AG09309 (cell line): ENCODE measurements at regions not wholly inside any gene's neighbourhood (a gene's known extent, or its start where the extent isn't known, plus 50 kb on each side); places are given as distances from the start of the nearest gene placed in this dataset.

Experiments
- DNase-seq: peaks from one replicate; pipeline ENCODE4 v3.0.0-alpha.2; 2010; ENCODE audit warnings: low read depth
- H3K4me3 ChIP-seq: 2 replicates; pipeline ENCODE4 v1.5.1; 2011; ENCODE audit warnings: mild to moderate bottlenecking, low read depth, low read length, moderate library complexity; ENCODE audit not compliant: control insufficient read depth
- CTCF ChIP-seq: IDR thresholded peaks from 2 replicates; pipeline ENCODE4 v1.5.1; 2011; ENCODE audit warnings: mild to moderate bottlenecking, low read depth, low read length, inconsistent platforms; ENCODE audit not compliant: insufficient read depth, control insufficient read depth; ENCODE audit errors: missing control alignments

GRCh38 chr3:181971424-181971823, 259.7 kb downstream of the SOX2 start:
- H3K4me3 ChIP-seq, result no peak overlapping the region
- DNase-seq, result no peak
- TF ChIP-seq CTCF, result no peak

GRCh38 chr3:181974198-181974597, 262.5 kb downstream of the SOX2 start:
- no peak for DNase-seq
- no peak overlapping the region for H3K4me3 ChIP-seq

DNA sequence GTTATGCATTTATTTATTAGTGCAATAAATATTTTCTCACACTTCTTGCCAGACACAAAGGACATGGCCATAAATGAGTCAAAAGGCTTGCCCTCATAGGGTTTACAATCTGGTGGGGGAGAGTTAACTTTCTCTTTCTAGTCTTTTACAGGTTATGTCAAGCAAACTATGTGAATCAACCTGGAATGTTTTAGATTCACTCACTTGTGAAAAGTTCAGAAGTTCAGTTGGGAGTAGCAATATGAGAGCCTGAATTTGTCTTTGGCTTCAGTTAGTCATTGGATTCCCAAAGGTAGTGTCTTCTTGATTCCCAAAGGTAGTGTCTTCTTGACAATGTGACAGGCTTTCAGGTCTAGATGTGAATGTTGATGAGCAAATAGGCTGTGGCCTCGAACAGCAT, 264.8 kb downstream of the SOX2 start:
- TF ChIP-seq CTCF, result no peak
- no peak overlapping the region for H3K4me3 ChIP-seq
- no peak for DNase-seq

More at GRCh38 chr3:181974198-181974597, 262.5 kb downstream of the SOX2 start:
- TF ChIP-seq CTCF, result no peak

DNA sequence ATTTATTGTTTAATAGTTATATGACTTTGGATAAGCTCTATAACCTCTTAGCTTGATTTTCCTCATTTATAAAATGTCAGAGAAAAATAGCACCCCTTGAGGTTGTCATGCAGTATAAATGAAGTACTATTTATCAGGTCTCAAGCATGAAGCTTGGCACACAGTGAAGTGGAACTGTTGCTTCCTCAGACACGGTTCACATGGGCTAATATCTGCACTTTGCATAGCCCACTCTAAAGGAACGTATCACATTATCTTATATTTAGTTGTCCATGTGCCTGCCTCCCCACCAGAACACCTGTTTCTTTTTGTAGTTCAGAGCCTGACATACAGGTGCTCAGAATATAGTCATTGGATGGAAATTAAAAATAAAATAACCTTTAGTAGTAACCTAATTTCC, 273.7 kb downstream of the SOX2 start:
- no peak for TF ChIP-seq CTCF
- H3K4me3 ChIP-seq, result no peak overlapping the region
- DNase-seq, result no peak

DNA sequence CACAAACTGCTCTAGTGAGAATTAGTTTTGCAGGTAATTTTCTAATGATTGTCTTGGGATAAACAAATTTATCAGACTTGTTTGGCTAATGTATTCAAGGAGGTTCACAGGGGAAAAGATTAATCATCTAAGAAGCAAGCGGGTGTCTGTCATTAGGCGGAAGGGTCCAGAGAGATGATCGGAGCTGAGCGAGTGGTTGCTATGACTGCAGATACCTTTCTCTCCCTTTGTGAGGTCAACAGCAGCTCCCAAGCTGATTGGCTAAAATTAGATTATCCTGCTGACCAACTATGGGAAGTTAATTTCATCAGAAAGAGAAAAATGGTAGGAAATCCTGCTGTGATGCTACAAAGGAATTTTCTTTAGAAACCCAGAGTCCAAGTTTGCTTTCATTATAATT, 276.0 kb downstream of the SOX2 start:
- no peak for TF ChIP-seq CTCF
- DNase-seq, result no peak
- H3K4me3 ChIP-seq, result no peak overlapping the region

GRCh38 chr3:181998828-181999227, 287.1 kb downstream of the SOX2 start:
- DNase-seq, result no peak
- no peak for TF ChIP-seq CTCF
- no peak overlapping the region for H3K4me3 ChIP-seq

DNA sequence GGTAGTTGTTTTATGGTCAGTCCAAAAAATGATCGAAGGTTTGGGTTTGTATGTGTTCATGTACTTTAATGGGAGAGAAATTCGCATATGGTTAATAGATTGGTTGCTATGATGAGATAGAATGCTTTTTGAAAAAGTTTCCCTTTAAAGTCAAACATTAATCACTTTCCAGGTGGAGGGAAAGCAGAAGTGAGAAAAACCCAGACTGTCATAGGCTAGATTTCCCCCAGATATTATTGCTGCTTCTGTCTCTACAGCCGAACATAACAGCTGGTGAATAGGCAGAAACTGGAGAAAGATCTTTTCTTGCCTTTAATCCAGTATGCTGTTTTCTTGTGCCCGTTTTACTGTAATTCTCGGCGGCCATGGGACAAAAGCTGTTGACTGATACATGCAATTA, 287.6 kb downstream of the SOX2 start:
- no peak for TF ChIP-seq CTCF
- no peak overlapping the region for H3K4me3 ChIP-seq
- DNase-seq, result no peak
